WERI-Rb-1 (cell line): ENCODE measurements at regions not wholly inside any gene's neighbourhood (a gene's known extent, or its start where the extent isn't known, plus 50 kb on each side); places are given as distances from the start of the nearest gene placed in this dataset.
"Not testable (repeated sequence)": the region's sequence is repeated elsewhere in the genome, so short reads cannot be mapped to it uniquely, and the experiment has no call there.

Experiments
- DNase-seq: peaks from one replicate; pipeline ENCODE4 v3.0.0-alpha.2; 2020
- H3K27ac ChIP-seq: fragments of 250-450 bp; sonication (Bioruptor Pico); 2 replicates; pipeline ENCODE4 v1.5.1; 2020; ENCODE audit warnings: mild to moderate bottlenecking, moderate library complexity
- H3K27me3 ChIP-seq: fragments of 250-450 bp; sonication (Bioruptor Pico); 2 replicates; pipeline ENCODE4 v1.5.1; 2021; ENCODE audit warnings: mild to moderate bottlenecking, low read depth, moderate library complexity; ENCODE audit not compliant: insufficient read depth, severe bottlenecking
- H3K36me3 ChIP-seq: fragments of 250-450 bp; sonication (Bioruptor Pico); 2 replicates; pipeline ENCODE4 v1.5.1; 2020; ENCODE audit warnings: mild to moderate bottlenecking, moderate library complexity
- H3K4me3 ChIP-seq: 2 replicates; pipeline ENCODE4 v1.5.1; 2011; ENCODE audit warnings: low read depth, mild to moderate bottlenecking, control low read depth, low read length
- H3K9me3 ChIP-seq: fragments of 250-450 bp; sonication (Bioruptor Pico); 2 replicates; pipeline ENCODE4 v1.5.1; 2021; ENCODE audit warnings: mild to moderate bottlenecking, moderate library complexity; ENCODE audit not compliant: severe bottlenecking
- TF ChIP-seq, protein P1 (sequence below): IDR thresholded peaks from 2 replicates; pipeline ENCODE4 v1.5.1; 2011; ENCODE audit warnings: low read depth, mild to moderate bottlenecking, control low read depth, inconsistent platforms, low read length

DNA sequence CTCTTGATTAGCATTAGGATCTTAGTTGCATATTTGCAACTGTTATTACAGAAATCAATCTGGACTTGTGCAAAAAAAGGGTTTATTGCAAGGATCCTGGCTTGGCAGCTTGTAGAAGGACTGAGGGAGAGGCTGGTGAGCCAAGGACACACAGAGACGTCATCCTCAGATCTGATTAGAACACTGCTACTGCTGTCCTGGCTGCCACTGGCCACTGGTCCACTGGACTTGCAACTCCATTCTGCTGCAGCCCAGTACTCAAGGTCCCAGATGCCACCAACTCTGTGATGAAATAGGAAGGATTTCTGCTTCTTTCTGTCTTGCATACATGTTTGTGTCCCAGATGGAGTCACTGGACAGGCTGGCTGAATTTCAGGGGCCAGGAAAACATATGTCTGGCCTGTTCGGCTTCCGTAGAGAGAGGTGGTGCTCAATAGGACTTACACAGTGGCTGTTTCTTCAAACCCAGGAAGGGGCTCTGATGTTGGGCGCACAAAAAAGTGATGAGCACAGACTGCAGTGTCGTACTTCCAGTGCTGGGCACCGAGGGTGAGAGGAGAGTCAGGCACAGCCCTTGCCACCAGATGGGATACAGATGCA lies 68.9 kb upstream of the SH3PXD2B start:
- TF ChIP-seq, protein P1, sequence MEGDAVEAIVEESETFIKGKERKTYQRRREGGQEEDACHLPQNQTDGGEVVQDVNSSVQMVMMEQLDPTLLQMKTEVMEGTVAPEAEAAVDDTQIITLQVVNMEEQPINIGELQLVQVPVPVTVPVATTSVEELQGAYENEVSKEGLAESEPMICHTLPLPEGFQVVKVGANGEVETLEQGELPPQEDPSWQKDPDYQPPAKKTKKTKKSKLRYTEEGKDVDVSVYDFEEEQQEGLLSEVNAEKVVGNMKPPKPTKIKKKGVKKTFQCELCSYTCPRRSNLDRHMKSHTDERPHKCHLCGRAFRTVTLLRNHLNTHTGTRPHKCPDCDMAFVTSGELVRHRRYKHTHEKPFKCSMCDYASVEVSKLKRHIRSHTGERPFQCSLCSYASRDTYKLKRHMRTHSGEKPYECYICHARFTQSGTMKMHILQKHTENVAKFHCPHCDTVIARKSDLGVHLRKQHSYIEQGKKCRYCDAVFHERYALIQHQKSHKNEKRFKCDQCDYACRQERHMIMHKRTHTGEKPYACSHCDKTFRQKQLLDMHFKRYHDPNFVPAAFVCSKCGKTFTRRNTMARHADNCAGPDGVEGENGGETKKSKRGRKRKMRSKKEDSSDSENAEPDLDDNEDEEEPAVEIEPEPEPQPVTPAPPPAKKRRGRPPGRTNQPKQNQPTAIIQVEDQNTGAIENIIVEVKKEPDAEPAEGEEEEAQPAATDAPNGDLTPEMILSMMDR, result no peak
- no peak overlapping the region for H3K4me3 ChIP-seq
- H3K9me3 ChIP-seq, result peaks cover 3% of the 10 kb centered on the region
- H3K36me3 ChIP-seq, result no peaks in the 10 kb centered on the region
- H3K27me3 ChIP-seq, result no peaks in the 10 kb centered on the region
- H3K27ac ChIP-seq, result no peak overlapping the region
- no peak for DNase-seq

DNA sequence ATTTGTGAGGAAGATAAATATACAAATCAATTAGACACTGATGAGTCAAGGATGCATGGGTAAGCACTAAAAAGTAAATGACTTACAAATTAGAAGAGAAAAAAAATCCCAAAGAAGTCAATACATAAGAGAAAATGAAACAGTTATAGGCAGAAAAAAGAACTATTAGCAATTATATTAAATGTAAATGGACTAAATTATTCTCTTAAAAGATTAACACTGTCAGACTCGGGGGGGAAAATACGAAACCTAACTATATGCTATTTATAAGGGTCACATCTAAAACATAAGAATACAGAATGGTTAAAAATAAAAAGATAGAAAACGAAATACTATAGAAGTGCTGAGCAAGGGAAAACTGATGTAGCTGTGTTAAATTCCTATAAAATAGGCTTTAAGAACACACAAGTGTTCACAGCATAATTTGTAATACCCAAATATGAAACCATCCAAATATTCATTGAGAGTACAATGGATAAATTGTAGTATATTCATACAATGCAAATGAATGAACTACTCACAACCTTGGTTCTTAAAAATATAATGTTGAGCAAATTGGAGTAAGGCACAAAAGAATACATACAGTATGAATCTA lies 67.1 kb upstream of the SH3PXD2B start:
- TF ChIP-seq, protein P1, result no peak
- no peak overlapping the region for H3K4me3 ChIP-seq
- H3K9me3 ChIP-seq, result peaks cover 3% of the 10 kb centered on the region
- H3K27ac ChIP-seq, result no peak overlapping the region
- no peak for DNase-seq
- H3K27me3 ChIP-seq, result no peaks in the 10 kb centered on the region
- H3K36me3 ChIP-seq, result no peaks in the 10 kb centered on the region

DNA sequence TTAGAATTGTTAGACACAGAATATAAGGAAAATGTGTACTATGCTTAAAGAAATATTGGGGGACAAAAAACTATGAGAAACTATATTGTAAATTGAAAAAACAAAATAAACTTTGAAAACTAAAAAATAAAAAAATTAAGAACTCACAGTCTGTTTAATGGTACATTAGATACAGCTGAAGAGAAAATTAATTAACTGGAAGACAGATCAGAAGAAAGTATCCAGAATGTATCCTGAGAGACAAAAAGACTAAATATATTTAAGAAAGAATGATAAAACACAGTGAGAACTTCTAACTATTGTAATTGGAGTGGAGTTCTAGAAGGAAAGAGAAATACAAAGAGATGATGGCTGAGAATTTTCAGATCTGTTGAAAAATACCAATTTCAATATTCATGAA lies 57.6 kb upstream of the SH3PXD2B start:
- H3K36me3 ChIP-seq, result no peaks in the 10 kb centered on the region
- no peaks in the 10 kb centered on the region for H3K27me3 ChIP-seq
- H3K4me3 ChIP-seq, result no peak overlapping the region
- no peak overlapping the region for H3K27ac ChIP-seq
- no peak for DNase-seq
- TF ChIP-seq, protein P1, result no peak
- peaks cover 20% of the 10 kb centered on the region for H3K9me3 ChIP-seq

DNA sequence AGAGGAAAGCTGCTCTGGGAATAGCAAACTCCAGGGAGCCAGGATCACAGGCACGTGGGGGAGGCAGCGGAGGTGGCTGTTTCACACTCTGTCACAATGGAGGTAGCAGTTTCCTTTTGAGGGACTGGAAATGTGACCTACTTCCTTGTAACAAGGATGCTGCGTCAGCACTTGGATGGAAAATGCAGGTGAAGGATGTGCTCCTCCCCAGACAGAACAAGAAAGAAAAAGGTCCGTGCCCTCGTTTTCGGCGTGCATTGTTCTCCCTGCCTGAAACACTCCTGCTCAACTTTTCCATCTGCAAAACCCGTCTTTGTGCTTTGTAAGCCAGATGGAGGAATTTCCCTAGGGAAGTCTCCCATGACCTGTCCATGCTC lies 55.1 kb upstream of the SH3PXD2B start:
- no peak overlapping the region for H3K4me3 ChIP-seq
- TF ChIP-seq, protein P1, result no peak
- H3K36me3 ChIP-seq, result no peaks in the 10 kb centered on the region
- no peak overlapping the region for H3K27ac ChIP-seq
- no peaks in the 10 kb centered on the region for H3K27me3 ChIP-seq
- peaks cover 20% of the 10 kb centered on the region for H3K9me3 ChIP-seq
- DNase-seq, result peak; percentile 0

DNA sequence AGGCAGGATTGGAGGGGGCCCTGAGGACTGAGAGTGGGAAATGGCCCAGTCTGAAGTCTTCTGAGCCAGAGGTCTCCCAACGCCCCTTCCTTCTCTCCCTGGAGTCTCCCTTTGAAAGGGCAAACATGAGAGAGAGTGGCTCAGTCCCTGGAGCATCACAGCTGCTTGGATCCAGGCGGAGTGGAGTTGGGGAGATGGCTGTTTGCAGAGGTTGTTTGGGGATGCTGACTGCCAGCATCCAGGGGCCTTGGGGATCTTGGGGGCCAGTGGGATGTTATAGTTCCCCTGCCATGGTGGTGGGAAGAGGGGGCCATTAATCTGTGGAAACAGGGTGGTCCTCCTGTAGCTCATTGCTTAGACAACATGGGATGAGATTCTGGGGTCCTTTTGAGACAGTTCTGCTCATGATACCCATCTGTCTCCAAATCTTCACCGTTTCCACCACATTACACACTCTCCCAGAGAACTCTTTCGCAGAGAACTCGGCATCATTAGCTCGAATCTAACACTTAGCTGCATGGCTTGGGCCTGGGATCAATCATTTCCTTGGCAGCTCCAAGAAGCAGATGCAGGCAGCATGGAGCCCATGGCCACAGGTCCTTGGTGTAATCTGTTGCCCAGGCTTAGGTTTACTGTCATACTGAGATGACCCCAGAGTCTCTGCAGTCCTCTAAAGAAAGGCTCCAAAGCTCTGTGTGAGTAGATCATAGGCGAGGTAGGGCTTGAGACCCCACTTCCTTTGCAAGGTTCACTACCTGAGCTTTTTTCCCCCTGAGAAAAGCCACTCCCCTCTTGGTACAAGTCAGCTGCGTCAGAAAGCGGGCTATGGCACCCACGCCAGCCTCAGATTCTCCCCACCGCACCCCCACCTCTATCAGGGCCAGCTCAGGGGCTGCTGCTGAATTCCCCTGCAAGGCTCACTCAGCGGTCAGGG lies 54.4 kb upstream of the SH3PXD2B start:
- H3K4me3 ChIP-seq, result no peak overlapping the region
- no peaks in the 10 kb centered on the region for H3K27me3 ChIP-seq
- TF ChIP-seq, protein P1, result no peak
- no peaks in the 10 kb centered on the region for H3K36me3 ChIP-seq
- DNase-seq, result peak; percentile 2
- peaks cover 20% of the 10 kb centered on the region for H3K9me3 ChIP-seq
- no peak overlapping the region for H3K27ac ChIP-seq

DNA sequence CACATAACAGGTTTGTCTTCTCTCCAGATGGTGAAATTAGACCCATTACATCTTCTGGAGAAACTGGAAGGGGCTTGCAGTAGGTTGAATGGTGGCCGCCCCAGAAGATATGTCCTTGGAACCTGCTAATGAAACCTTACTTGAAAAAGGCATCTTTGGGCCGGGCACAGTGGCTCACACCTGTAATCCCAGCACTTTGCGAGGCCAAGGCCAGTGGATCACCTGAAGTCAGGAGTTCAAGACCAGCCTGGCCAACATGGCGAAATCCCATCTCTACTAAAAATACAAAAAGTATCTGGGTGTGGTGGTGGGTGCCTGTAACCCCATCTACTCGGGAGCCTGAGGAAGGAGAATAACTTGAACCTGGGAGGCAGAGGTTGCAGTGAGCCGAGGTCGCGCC lies 53.2 kb upstream of the SH3PXD2B start:
- H3K36me3 ChIP-seq, H3K4me3 ChIP-seq, H3K27ac ChIP-seq, H3K27me3 ChIP-seq: not testable (repeated sequence)
- peaks cover 14% of the 10 kb centered on the region for H3K9me3 ChIP-seq
- peak; percentile 0 for DNase-seq
